Sigmoid colon (tissue), 6 donors: ENCODE measurements at regions not wholly inside any gene's neighbourhood (a gene's known extent, or its start where the extent isn't known, plus 50 kb on each side); places are given as distances from the start of the nearest gene placed in this dataset.

ENCODE experiments used
- DNase-seq: peaks from one replicate; pipeline ENCODE4 v3.0.0-alpha.2; 2019
- H3K27ac ChIP-seq, 4 donors: fragments of 200-600 bp; sonication (generic); one replicate each; pipeline ENCODE4 v1.5.1; 2016 to 2019; ENCODE audit warnings: mild to moderate bottlenecking in 1 of 4
- H3K27me3 ChIP-seq, 3 donors: fragments of 200-600 bp; sonication (generic); one replicate each; pipeline ENCODE4 v1.5.1; 2019; ENCODE audit warnings: mild to moderate bottlenecking in 1 of 3
- H3K36me3 ChIP-seq, 4 donors: fragments of 200-600 bp; sonication (generic); one replicate each; pipeline ENCODE4 v1.5.1; 2016 to 2019
- H3K4me1 ChIP-seq, 4 donors: fragments of 200-600 bp; sonication (generic); one replicate each; pipeline ENCODE4 v1.5.1; 2017 to 2019
- H3K4me3 ChIP-seq, 4 donors: fragments of 200-600 bp; sonication (generic); one replicate each; pipeline ENCODE4 v1.5.1; 2017 to 2019; ENCODE audit warnings: mild to moderate bottlenecking in 2 of 4, moderate library complexity in 1 of 4
- H3K9me3 ChIP-seq, 4 donors: fragments of 200-600 bp in 3 of 4; sonication (generic) in 3 of 4; one replicate each; pipeline versions ENCODE4 v1.5.1 to v1.6.1; 2013 to 2019
- CTCF ChIP-seq, 4 experiments: fragments of 450-650 bp in 3 of 4; fragments of 200-600 bp in 1 of 4; IDR thresholded peaks; one replicate each; pipeline ENCODE4 v1.5.1; 2016 to 2019; ENCODE audit warnings: antibody characterized with exemption in 4 of 4, mild to moderate bottlenecking in 3 of 4, moderate library complexity in 2 of 4
- EP300 ChIP-seq, 4 donors: sonication (generic); formaldehyde crosslinking; IDR thresholded peaks; one replicate each; pipeline ENCODE4 v1.6.1; 2017; ENCODE audit warnings: antibody characterized with exemption in 4 of 4
- POLR2A ChIP-seq, 2 donors: fragments of 450-650 bp; IDR thresholded peaks; one replicate each; pipeline ENCODE4 v1.6.1; 2016; ENCODE audit warnings: antibody characterized with exemption in 2 of 2, mild to moderate bottlenecking in 2 of 2, moderate library complexity in 2 of 2
- POLR2AphosphoS5 ChIP-seq, 4 donors: sonication (generic); formaldehyde crosslinking; IDR thresholded peaks; one replicate each; pipeline ENCODE4 v1.6.1; 2017; ENCODE audit warnings: antibody characterized with exemption in 4 of 4
- WGBS, 2 donors: extraction: QIAGEN DNeasy Blood & Tissue Kit; methylation state at CpG; one replicate each; pipeline ENCODE4 v1.1.7; 2013; 5-methylcytosine and 5-hydroxymethylcytosine counted together
- intact Hi-C: fragments of 100-400 bp; cut with DNase I; formaldehyde crosslinking; loops from one replicate; pipeline ENCODE4 v1.15.1; 2023
- donor health status: healthy with polysubstance abuse.
- donor health status: healthy.

- no peak for TF ChIP-seq CTCF (IDR thresholded peaks at IDR 0.05)
- TF ChIP-seq POLR2A (IDR thresholded peaks at IDR 0.05) = no peak
- TF ChIP-seq EP300 (IDR thresholded peaks at IDR 0.05) = no peak
- no peak for TF ChIP-seq POLR2AphosphoS5 (IDR thresholded peaks at IDR 0.05)
- Histone ChIP-seq H3K27ac (no peak overlapping the region), H3K4me1 (no peaks in the 10 kb centered on the region), H3K36me3 (no peaks in the 10 kb centered on the region), H3K9me3 (no peaks in the 10 kb centered on the region), H3K4me3 (no peak overlapping the region), H3K27me3 (no peaks in the 10 kb centered on the region)
- intact Hi-C loops = no loop called here
- no peak for DNase-seq
- WGBS, 2 donors = 83 to 84% methylated on average over 3 of the region's 3 CpGs
These were observed 518.1 kb downstream of the TFAP2A start for GRCh38 chr6:9896806-9897205.

- Histone ChIP-seq H3K9me3 (no peaks in the 10 kb centered on the region), H3K36me3 (no peaks in the 10 kb centered on the region), H3K4me3 (no peak overlapping the region), H3K27ac (no peak overlapping the region), H3K4me1 (no peaks in the 10 kb centered on the region), H3K27me3 (no peaks in the 10 kb centered on the region)
- 60 to 74% methylated on average over 4 of the region's 4 CpGs for WGBS, 2 donors
- no peak for DNase-seq
- intact Hi-C loops = no loop called here
- TF ChIP-seq CTCF (IDR thresholded peaks at IDR 0.05) (no peak), POLR2AphosphoS5 (IDR thresholded peaks at IDR 0.05) (no peak), POLR2A (IDR thresholded peaks at IDR 0.05) (no peak), EP300 (IDR thresholded peaks at IDR 0.05) (no peak)
These were observed 524.0 kb downstream of the TFAP2A start for GRCh38 chr6:9890893-9891292.

GRCh38 chr6:9890469-9890868 lies 524.4 kb downstream of the TFAP2A start:
- Histone ChIP-seq H3K27me3 (no peaks in the 10 kb centered on the region), H3K36me3 (no peaks in the 10 kb centered on the region), H3K4me3 (no peak overlapping the region), H3K27ac (no peak overlapping the region), H3K4me1 (no peaks in the 10 kb centered on the region), H3K9me3 (no peaks in the 10 kb centered on the region)
- TF ChIP-seq POLR2A (IDR thresholded peaks at IDR 0.05) (no peak), CTCF (IDR thresholded peaks at IDR 0.05) (no peak)
- no peak for DNase-seq
- WGBS, 2 donors = 87 to 88% methylated on average over 3 of the region's 3 CpGs
- intact Hi-C loops = no loop called here

- TF ChIP-seq CTCF (IDR thresholded peaks at IDR 0.05) (no peak), POLR2AphosphoS5 (IDR thresholded peaks at IDR 0.05) (no peak), POLR2A (IDR thresholded peaks at IDR 0.05) (no peak), EP300 (IDR thresholded peaks at IDR 0.05) (no peak)
- Histone ChIP-seq H3K9me3 (no peaks in the 10 kb centered on the region), H3K4me3 (no peak overlapping the region), H3K4me1 (no peaks in the 10 kb centered on the region), H3K27me3 (no peaks in the 10 kb centered on the region), H3K36me3 (no peaks in the 10 kb centered on the region), H3K27ac (no peak overlapping the region)
- no peak for DNase-seq
- 11 to 34% methylated on average over 1 of the region's 1 CpG for WGBS, 2 donors
- intact Hi-C loops = no loop called here
These were observed 536.3 kb downstream of the TFAP2A start for GRCh38 chr6:9878535-9878934.

GRCh38 chr6:9875605-9876353 lies 539.1 kb downstream of the TFAP2A start:
- H3K27me3 ChIP-seq = no peaks in the 10 kb centered on the region
- intact Hi-C loops = no loop called here
- 56 to 66% methylated on average over 4 of the region's 4 CpGs for WGBS, 2 donors
- TF ChIP-seq POLR2AphosphoS5 (IDR thresholded peaks at IDR 0.05) (no peak), EP300 (IDR thresholded peaks at IDR 0.05) (no peak), POLR2A (IDR thresholded peaks at IDR 0.05) (no peak), CTCF (IDR thresholded peaks at IDR 0.05) (no peak)
- no peak overlapping the region for H3K27ac ChIP-seq
- no peak for DNase-seq
- no peak overlapping the region for H3K4me3 ChIP-seq
- no peaks in the 10 kb centered on the region for H3K9me3 ChIP-seq
- no peaks in the 10 kb centered on the region for H3K4me1 ChIP-seq
- H3K36me3 ChIP-seq = no peaks in the 10 kb centered on the region
